ENCODE measurements at regions not wholly inside any gene's neighbourhood (a gene's known extent, or its start where the extent isn't known, plus 50 kb on each side); places are given as distances from the start of the nearest gene placed in this dataset.

GRCh38 chr5:10839118-10839517, 78.1 kb upstream of the DAP start (continued):
- TF ChIP-seq CEBPB (IDR thresholded peaks at IDR 0.05; ENCODE audit: low read depth, low read length) (no peak), BACH1 (IDR thresholded peaks at IDR 0.05; ENCODE audit: low read length) (no peak), SIX5 (IDR thresholded peaks at IDR 0.05; ENCODE audit: low read depth, low read length) (no peak), MAX (IDR thresholded peaks at IDR 0.05) (no peak)

Measured in H1 (cell line).